ENCODE measurements at regions not wholly inside any gene's neighbourhood (a gene's known extent, or its start where the extent isn't known, plus 50 kb on each side); places are given as distances from the start of the nearest gene placed in this dataset.

DNA sequence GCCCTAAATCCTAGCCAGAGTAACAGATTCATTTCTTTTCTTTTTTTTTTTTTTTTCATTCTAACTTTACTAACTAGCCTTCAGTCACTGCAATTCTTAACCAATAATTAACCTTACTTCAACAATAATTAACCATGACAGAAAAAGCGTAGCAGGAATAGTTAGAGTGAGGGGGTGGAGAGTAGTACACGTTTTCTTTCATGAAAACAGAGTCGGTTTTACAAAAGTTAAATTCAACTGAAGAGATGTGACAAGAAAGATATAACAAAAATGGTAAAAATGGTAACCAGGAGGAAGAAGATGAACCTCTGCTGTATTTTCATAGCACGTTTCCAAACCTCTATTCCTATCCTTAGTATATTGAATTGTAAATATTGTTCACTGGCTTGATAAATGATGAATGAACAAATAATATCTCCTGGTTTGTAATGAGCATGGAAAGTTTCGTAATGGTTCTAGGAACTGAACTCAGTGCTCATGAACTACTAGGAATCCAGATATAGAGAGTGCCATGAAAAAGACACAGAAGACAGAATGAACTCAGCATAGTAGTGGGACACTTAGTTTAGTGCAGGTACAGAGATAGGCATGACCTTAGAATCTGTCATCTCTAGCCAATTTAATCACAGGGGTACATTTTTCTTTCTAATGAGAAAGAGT lies 116.5 kb upstream of the ANO5 start:
- H3K9ac ChIP-seq, result no peak overlapping the region
- no peaks in the 10 kb centered on the region for H3K27me3 ChIP-seq (ENCODE audit: insufficient read depth)
- H3K27ac ChIP-seq (ENCODE audit: low read depth in 2 of 2, low read length in 1 of 2), result no peak overlapping the region
- ChIA-PET POLR2A (interaction anchor here (0.6 kb wide), 1 partner anchor 9 kb away, joined by 3 read pairs; no protein-coding TSS in a partner anchor), CTCF (no interaction called here)
- H3K4me2 ChIP-seq, result no peak overlapping the region
- H2AFZ ChIP-seq (ENCODE audit: low read depth), result no peak overlapping the region
- peaks cover 0 to 6% of the 10 kb centered on the region in 2 experiments; a peak in 2 of 4 replicates for H3K4me1 ChIP-seq (ENCODE audit: control insufficient read depth in 1 of 2, insufficient read depth in 2 of 2, low read depth in 1 of 2, low read length in 1 of 2)
- no peak overlapping the region for H3K4me3 ChIP-seq (ENCODE audit: low read depth in 2 of 2, low read length in 1 of 2)
- H3K9me2 ChIP-seq, result no peaks in the 10 kb centered on the region
- 21% methylated on average over 5 of the region's 5 CpGs for WGBS (ENCODE audit: low lambda C conversion rate)
- no peak for DNase-seq
- TF ChIP-seq, protein P1, sequence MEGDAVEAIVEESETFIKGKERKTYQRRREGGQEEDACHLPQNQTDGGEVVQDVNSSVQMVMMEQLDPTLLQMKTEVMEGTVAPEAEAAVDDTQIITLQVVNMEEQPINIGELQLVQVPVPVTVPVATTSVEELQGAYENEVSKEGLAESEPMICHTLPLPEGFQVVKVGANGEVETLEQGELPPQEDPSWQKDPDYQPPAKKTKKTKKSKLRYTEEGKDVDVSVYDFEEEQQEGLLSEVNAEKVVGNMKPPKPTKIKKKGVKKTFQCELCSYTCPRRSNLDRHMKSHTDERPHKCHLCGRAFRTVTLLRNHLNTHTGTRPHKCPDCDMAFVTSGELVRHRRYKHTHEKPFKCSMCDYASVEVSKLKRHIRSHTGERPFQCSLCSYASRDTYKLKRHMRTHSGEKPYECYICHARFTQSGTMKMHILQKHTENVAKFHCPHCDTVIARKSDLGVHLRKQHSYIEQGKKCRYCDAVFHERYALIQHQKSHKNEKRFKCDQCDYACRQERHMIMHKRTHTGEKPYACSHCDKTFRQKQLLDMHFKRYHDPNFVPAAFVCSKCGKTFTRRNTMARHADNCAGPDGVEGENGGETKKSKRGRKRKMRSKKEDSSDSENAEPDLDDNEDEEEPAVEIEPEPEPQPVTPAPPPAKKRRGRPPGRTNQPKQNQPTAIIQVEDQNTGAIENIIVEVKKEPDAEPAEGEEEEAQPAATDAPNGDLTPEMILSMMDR (IDR thresholded peaks at IDR 0.05), result no peak
- TF ChIP-seq CHD2 (IDR thresholded peaks at IDR 0.05; ENCODE audit: low read length, partially characterized antibody), result no peak
- TF ChIP-seq NFIC (IDR thresholded peaks at IDR 0.05; ENCODE audit: borderline replicate concordance), result no peak
- TF ChIP-seq POLR2AphosphoS5 (IDR thresholded peaks at IDR 0.05; ENCODE audit: low read depth, low read length), result no peak
- TF ChIP-seq, protein P2, sequence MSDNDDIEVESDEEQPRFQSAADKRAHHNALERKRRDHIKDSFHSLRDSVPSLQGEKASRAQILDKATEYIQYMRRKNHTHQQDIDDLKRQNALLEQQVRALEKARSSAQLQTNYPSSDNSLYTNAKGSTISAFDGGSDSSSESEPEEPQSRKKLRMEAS (IDR thresholded peaks at IDR 0.05; ENCODE audit: low read depth), result no peak
- no peak for TF ChIP-seq RFX5 (IDR thresholded peaks at IDR 0.05; ENCODE audit: low read length)
- no peak for TF ChIP-seq RAD21 (IDR thresholded peaks at IDR 0.05; ENCODE audit: low read length)
- no peak for TF ChIP-seq GABPA (IDR thresholded peaks at IDR 0.05; ENCODE audit: low read depth)
- no peak for TF ChIP-seq JUND (IDR thresholded peaks at IDR 0.05)
- TF ChIP-seq FOXM1 (IDR thresholded peaks at IDR 0.05; ENCODE audit: low read depth), result no peak
- TF ChIP-seq GATA2 (CRISPR knock-in tag; IDR thresholded peaks at IDR 0.05), result no peak
- TF ChIP-seq, protein P3, sequence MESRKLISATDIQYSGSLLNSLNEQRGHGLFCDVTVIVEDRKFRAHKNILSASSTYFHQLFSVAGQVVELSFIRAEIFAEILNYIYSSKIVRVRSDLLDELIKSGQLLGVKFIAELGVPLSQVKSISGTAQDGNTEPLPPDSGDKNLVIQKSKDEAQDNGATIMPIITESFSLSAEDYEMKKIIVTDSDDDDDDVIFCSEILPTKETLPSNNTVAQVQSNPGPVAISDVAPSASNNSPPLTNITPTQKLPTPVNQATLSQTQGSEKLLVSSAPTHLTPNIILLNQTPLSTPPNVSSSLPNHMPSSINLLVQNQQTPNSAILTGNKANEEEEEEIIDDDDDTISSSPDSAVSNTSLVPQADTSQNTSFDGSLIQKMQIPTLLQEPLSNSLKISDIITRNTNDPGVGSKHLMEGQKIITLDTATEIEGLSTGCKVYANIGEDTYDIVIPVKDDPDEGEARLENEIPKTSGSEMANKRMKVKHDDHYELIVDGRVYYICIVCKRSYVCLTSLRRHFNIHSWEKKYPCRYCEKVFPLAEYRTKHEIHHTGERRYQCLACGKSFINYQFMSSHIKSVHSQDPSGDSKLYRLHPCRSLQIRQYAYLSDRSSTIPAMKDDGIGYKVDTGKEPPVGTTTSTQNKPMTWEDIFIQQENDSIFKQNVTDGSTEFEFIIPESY (IDR thresholded peaks at IDR 0.05; ENCODE audit: borderline replicate concordance, low read depth), result no peak
- TF ChIP-seq, protein P4, sequence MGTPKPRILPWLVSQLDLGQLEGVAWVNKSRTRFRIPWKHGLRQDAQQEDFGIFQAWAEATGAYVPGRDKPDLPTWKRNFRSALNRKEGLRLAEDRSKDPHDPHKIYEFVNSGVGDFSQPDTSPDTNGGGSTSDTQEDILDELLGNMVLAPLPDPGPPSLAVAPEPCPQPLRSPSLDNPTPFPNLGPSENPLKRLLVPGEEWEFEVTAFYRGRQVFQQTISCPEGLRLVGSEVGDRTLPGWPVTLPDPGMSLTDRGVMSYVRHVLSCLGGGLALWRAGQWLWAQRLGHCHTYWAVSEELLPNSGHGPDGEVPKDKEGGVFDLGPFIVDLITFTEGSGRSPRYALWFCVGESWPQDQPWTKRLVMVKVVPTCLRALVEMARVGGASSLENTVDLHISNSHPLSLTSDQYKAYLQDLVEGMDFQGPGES (IDR thresholded peaks at IDR 0.05; ENCODE audit: low read depth, low read length), result no peak
- no peak for TF ChIP-seq EZH2phosphoT487 (IDR thresholded peaks at IDR 0.05; ENCODE audit: borderline replicate concordance, low read depth)
- no peaks in the 10 kb centered on the region for H3F3A ChIP-seq (replicated peaks; ENCODE audit: insufficient read depth)
- no peaks in the 10 kb centered on the region for H3K79me2 ChIP-seq (ENCODE audit: insufficient read depth)
- no peaks in the 10 kb centered on the region; the same call in none of the 2 replicates for H3K9me3 ChIP-seq
- H3K36me3 ChIP-seq (replicated peaks in 1 of 2; ENCODE audit: control insufficient read depth in 1 of 2, insufficient read depth in 2 of 2, low read length in 1 of 2), result no peaks in the 10 kb centered on the region
- H4K20me1 ChIP-seq (ENCODE audit: insufficient read depth), result no peaks in the 10 kb centered on the region
